Gastrocnemius medialis (tissue), 4 donors: ENCODE measurements at regions not wholly inside any gene's neighbourhood (a gene's known extent, or its start where the extent isn't known, plus 50 kb on each side); places are given as distances from the start of the nearest gene placed in this dataset.

Experiments used
- POLR2A ChIP-seq, 2 donors: fragments of 450-650 bp; IDR thresholded peaks; one replicate each; pipeline ENCODE4 v1.6.1; 2017; ENCODE audit warnings: antibody characterized with exemption in 2 of 2, mild to moderate bottlenecking in 2 of 2, moderate library complexity in 2 of 2
- TF ChIP-seq, protein P1 (sequence below), 5 experiments: fragments of 450-650 bp in 3 of 5; fragments of 200-600 bp in 2 of 5; sonication (generic) in 2 of 5; IDR thresholded peaks in 4 of 5; conservative IDR thresholded peaks in 1 of 5; 1 replicate in 4 of 5; 2 replicates in 1 of 5; pipeline ENCODE4 v1.5.1; 2016 to 2019; ENCODE audit warnings: antibody characterized with exemption in 5 of 5, mild to moderate bottlenecking in 3 of 5, moderate library complexity in 3 of 5

DNA sequence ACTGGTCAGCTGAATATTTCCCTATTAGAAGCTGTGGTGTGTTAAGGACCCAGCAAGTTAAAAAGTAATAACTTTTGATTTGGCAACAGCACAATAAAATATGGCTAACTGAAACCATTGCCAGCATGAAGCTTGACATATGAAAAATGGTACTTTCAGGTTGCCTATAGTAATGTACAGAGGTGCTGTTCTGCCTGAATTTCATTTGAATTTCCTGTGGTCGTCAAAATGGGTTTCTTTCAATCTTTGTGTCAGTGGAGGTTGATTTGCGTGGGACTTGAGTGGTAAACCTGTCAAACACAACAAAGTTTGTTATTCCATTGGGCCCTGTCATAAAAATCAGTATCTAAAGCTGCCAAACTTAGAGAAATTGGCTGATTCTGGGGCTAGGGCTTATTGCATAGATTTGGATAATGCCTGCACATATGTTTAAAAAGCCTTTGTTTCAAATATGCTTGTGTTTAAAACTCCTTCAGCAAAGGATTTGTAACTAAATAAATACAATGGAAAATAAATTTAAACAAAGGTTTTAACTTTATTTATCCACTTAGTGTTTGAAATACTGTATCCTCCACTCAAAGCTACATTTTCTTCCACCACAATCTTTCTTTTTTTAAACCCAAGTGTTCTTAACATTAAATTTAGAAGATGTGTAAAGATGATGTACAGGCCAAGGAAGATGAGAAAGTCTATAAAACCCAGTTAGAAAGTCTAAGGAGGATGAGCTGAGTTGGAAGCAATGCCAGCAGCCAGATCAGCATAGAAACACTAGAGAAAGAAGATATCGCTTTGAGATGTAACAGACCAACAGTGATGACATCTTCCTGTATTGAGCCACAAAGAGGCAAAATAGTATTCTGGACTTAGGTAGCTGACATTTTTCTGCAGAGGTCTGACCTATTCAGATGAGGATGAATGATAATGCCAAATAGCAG is 134.8 kb upstream of the GIMD1 start:
- TF ChIP-seq, protein P1, sequence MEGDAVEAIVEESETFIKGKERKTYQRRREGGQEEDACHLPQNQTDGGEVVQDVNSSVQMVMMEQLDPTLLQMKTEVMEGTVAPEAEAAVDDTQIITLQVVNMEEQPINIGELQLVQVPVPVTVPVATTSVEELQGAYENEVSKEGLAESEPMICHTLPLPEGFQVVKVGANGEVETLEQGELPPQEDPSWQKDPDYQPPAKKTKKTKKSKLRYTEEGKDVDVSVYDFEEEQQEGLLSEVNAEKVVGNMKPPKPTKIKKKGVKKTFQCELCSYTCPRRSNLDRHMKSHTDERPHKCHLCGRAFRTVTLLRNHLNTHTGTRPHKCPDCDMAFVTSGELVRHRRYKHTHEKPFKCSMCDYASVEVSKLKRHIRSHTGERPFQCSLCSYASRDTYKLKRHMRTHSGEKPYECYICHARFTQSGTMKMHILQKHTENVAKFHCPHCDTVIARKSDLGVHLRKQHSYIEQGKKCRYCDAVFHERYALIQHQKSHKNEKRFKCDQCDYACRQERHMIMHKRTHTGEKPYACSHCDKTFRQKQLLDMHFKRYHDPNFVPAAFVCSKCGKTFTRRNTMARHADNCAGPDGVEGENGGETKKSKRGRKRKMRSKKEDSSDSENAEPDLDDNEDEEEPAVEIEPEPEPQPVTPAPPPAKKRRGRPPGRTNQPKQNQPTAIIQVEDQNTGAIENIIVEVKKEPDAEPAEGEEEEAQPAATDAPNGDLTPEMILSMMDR (IDR thresholded peaks at IDR 0.05 in 4 of 5, conservative IDR thresholded peaks at IDR 0.05 in 1 of 5) = no peak
- TF ChIP-seq POLR2A (IDR thresholded peaks at IDR 0.05) = no peak
